Transverse colon (tissue), 4 donors: ENCODE measurements at regions not wholly inside any gene's neighbourhood (a gene's known extent, or its start where the extent isn't known, plus 50 kb on each side); places are given as distances from the start of the nearest gene placed in this dataset.

ENCODE experiments used
- POLR2AphosphoS5 ChIP-seq, 3 donors: sonication (generic); formaldehyde crosslinking; IDR thresholded peaks; one replicate each; pipeline ENCODE4 v1.6.1; 2016; ENCODE audit warnings: antibody characterized with exemption in 3 of 3
- TF ChIP-seq, protein P1 (sequence below), 5 experiments: fragments of 200-600 bp in 3 of 5; fragments of 450-650 bp in 2 of 5; sonication (generic) in 3 of 5; IDR thresholded peaks; 1 replicate in 2 of 5; 2 replicates in 3 of 5; pipeline ENCODE4 v1.5.1; 2016 to 2017; ENCODE audit warnings: antibody characterized with exemption in 5 of 5, inconsistent platforms in 3 of 5, mild to moderate bottlenecking in 2 of 5, moderate library complexity in 1 of 5

DNA sequence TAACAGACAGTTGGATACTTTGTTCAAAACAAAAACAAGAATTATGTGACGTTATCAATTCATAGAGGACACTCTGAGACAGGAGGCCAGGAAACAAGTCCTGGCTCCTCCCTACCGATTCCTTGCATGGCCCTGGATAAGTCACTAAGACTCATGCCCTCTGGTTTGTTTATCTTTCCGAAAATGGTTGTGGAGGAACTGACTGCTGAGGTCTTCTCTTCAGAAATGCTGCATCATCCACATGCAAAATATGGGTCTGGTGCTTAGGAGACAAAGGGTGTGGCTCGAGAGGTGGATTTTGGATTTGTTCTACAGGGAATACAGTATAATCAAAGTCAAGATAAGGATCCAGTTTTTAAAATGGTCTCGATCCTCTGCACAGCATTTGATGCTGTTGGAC lies 130.9 kb downstream of the RELL1 start:
- TF ChIP-seq, protein P1, sequence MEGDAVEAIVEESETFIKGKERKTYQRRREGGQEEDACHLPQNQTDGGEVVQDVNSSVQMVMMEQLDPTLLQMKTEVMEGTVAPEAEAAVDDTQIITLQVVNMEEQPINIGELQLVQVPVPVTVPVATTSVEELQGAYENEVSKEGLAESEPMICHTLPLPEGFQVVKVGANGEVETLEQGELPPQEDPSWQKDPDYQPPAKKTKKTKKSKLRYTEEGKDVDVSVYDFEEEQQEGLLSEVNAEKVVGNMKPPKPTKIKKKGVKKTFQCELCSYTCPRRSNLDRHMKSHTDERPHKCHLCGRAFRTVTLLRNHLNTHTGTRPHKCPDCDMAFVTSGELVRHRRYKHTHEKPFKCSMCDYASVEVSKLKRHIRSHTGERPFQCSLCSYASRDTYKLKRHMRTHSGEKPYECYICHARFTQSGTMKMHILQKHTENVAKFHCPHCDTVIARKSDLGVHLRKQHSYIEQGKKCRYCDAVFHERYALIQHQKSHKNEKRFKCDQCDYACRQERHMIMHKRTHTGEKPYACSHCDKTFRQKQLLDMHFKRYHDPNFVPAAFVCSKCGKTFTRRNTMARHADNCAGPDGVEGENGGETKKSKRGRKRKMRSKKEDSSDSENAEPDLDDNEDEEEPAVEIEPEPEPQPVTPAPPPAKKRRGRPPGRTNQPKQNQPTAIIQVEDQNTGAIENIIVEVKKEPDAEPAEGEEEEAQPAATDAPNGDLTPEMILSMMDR (IDR thresholded peaks at IDR 0.05), result no peak
- TF ChIP-seq POLR2AphosphoS5 (IDR thresholded peaks at IDR 0.05), result no peak
